ENCODE measurements at regions not wholly inside any gene's neighbourhood (a gene's known extent, or its start where the extent isn't known, plus 50 kb on each side); places are given as distances from the start of the nearest gene placed in this dataset.

GRCh38 chr3:86782286-86782685 lies 208.7 kb downstream of the VGLL3 start:
- H4K5ac ChIP-seq (ENCODE audit: low read depth, low read length), result 0 out of 2 replicates have a peak overlapping the region, but pooled peaks have one; percentile 61
- CTCF ChIA-PET, result no interaction called here
- peaks cover 4% of the 10 kb centered on the region for H3K4me1 ChIP-seq (ENCODE audit: control insufficient read depth, insufficient read depth, low read length)
- H3K4me3 ChIP-seq (ENCODE audit: insufficient read depth, low read depth, low read length), result no peak overlapping the region
- intact Hi-C loops (cut with micrococcal nuclease) (no loop called here), dilution Hi-C loops (cut with HindIII; ENCODE audit: low sequenced_read_pairs, unreplicated experiment) (no loop called here), in situ Hi-C loops (cut with MboI; ENCODE audit: low sequenced_read_pairs) (loop anchor here (5.0 kb wide), 1 partner anchor 300 kb away; no protein-coding TSS in a partner anchor)
- H4K20me1 ChIP-seq (ENCODE audit: insufficient read depth, low read length), result no peaks in the 10 kb centered on the region
- no peaks in the 10 kb centered on the region for H3K79me1 ChIP-seq (ENCODE audit: low read depth in 1 of 2, low read length in 2 of 2)
- no peaks in the 10 kb centered on the region for H3K36me3 ChIP-seq (ENCODE audit: control insufficient read depth, insufficient read depth, low read length)
- TF ChIP-seq SMC3 (IDR thresholded peaks at IDR 0.05; ENCODE audit: low read depth, low read length), result no peak
- no peak for TF ChIP-seq ELK1 (IDR thresholded peaks at IDR 0.05; ENCODE audit: borderline replicate concordance, low read depth, low read length)
- no peak for TF ChIP-seq RAD21 (IDR thresholded peaks at IDR 0.05; ENCODE audit: low read length)
- no peak for TF ChIP-seq MAZ (IDR thresholded peaks at IDR 0.05; ENCODE audit: borderline replicate concordance, low read depth, low read length)
- TF ChIP-seq BHLHE40 (IDR thresholded peaks at IDR 0.05; ENCODE audit: low read depth, low read length), result no peak
- TF ChIP-seq NFE2L2 (IDR thresholded peaks at IDR 0.05; ENCODE audit: low read depth, low read length), result no peak
- TF ChIP-seq CEBPB (IDR thresholded peaks at IDR 0.05; ENCODE audit: low read depth, low read length), result no peak
- no peak for TF ChIP-seq RCOR1 (IDR thresholded peaks at IDR 0.05; ENCODE audit: insufficient replicate concordance, low read length)
- no peak for TF ChIP-seq POLR2A (IDR thresholded peaks at IDR 0.05; ENCODE audit: low read depth, low read length)
- TF ChIP-seq FOS (IDR thresholded peaks at IDR 0.05; ENCODE audit: low read depth, low read length), result no peak
- no peak for TF ChIP-seq RFX5 (IDR thresholded peaks at IDR 0.05; ENCODE audit: low read depth, low read length)
- TF ChIP-seq, protein P1, sequence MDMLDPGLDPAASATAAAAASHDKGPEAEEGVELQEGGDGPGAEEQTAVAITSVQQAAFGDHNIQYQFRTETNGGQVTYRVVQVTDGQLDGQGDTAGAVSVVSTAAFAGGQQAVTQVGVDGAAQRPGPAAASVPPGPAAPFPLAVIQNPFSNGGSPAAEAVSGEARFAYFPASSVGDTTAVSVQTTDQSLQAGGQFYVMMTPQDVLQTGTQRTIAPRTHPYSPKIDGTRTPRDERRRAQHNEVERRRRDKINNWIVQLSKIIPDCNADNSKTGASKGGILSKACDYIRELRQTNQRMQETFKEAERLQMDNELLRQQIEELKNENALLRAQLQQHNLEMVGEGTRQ (IDR thresholded peaks at IDR 0.05; ENCODE audit: low read depth, low read length), result no peak
- TF ChIP-seq, protein P2, sequence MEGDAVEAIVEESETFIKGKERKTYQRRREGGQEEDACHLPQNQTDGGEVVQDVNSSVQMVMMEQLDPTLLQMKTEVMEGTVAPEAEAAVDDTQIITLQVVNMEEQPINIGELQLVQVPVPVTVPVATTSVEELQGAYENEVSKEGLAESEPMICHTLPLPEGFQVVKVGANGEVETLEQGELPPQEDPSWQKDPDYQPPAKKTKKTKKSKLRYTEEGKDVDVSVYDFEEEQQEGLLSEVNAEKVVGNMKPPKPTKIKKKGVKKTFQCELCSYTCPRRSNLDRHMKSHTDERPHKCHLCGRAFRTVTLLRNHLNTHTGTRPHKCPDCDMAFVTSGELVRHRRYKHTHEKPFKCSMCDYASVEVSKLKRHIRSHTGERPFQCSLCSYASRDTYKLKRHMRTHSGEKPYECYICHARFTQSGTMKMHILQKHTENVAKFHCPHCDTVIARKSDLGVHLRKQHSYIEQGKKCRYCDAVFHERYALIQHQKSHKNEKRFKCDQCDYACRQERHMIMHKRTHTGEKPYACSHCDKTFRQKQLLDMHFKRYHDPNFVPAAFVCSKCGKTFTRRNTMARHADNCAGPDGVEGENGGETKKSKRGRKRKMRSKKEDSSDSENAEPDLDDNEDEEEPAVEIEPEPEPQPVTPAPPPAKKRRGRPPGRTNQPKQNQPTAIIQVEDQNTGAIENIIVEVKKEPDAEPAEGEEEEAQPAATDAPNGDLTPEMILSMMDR (conservative IDR thresholded peaks at IDR 0.05; ENCODE audit: low read depth, low read length), result no peak
- no peak for TF ChIP-seq MAFK (IDR thresholded peaks at IDR 0.05; ENCODE audit: low read depth, low read length)
- no peak for TF ChIP-seq MXI1 (IDR thresholded peaks at IDR 0.05; ENCODE audit: borderline replicate concordance, low read depth, low read length)
- TF ChIP-seq CHD1 (IDR thresholded peaks at IDR 0.05; ENCODE audit: low read depth, low read length), result no peak
- H2BK120ac ChIP-seq (ENCODE audit: low read depth, low read length), result 0 out of 2 replicates have a peak overlapping the region, but pooled peaks have one; percentile 25
- peak overlapping the region; percentile 30; the same call in 1 of the 2 replicates for H3K56ac ChIP-seq (ENCODE audit: extremely low read depth, insufficient read depth, low read length)
- peak overlapping the region; percentile 26; the same call in 1 of the 3 replicates for H2BK15ac ChIP-seq (ENCODE audit: low read depth, low read length)
- no peak overlapping the region; the same call in 1 of the 2 replicates for H3K4me2 ChIP-seq (ENCODE audit: low read depth, low read length)
- H2BK20ac ChIP-seq (ENCODE audit: low read depth, low read length), result no peak overlapping the region
- WGBS, 2 experiments (ENCODE audit: extremely low coverage in 2 of 2, insufficient read length in 1 of 2), result no CpG with 5 or more reads among the region's 2 CpGs
- DNase-seq, result peak; percentile 42
- peak overlapping the region; percentile 18; the same call in 1 of the 2 replicates for H3K18ac ChIP-seq (ENCODE audit: low read depth, low read length)
- H2AK5ac ChIP-seq (ENCODE audit: low read depth, low read length), result no peak overlapping the region
- BruUV-seq (replicated peaks), result no TSS peak
- ATAC-seq (ENCODE audit: low read depth), result no peak
- no peaks in the 10 kb centered on the region for H3K9me1 ChIP-seq (ENCODE audit: insufficient read depth, low read length)
- no peaks in the 10 kb centered on the region for H3K9me3 ChIP-seq (ENCODE audit: control insufficient read depth, insufficient read depth, low read length)
- H2AK9ac ChIP-seq (replicated peaks; ENCODE audit: low read depth, low read length, poor library complexity), result no peak overlapping the region
- H3K27ac ChIP-seq (ENCODE audit: insufficient read depth, low read length), result peak overlapping the region; percentile 44; the same call in 1 of the 2 replicates
- H4K8ac ChIP-seq (ENCODE audit: low read depth in 2 of 2, low read length in 2 of 2), result peak overlapping the region in 1 of 2 experiments; percentile 26; a peak in 1 of 4 replicates
- H3K9ac ChIP-seq (ENCODE audit: low read depth, low read length), result no peak overlapping the region
- H4K91ac ChIP-seq (ENCODE audit: insufficient read depth, low read depth, low read length), result 0 out of 2 replicates have a peak overlapping the region, but pooled peaks have one; percentile 19
- no peak overlapping the region for H3K14ac ChIP-seq (replicated peaks; ENCODE audit: low read depth, low read length)
- H3K4ac ChIP-seq (ENCODE audit: low read depth, low read length), result peak overlapping the region; percentile 11; the same call in 1 of the 2 replicates
- no peak overlapping the region for H2AFZ ChIP-seq (replicated peaks; ENCODE audit: low read length, poor library complexity)
- H2BK5ac ChIP-seq (ENCODE audit: low read depth, low read length, poor library complexity, severe bottlenecking), result no peak overlapping the region
- POLR2A ChIA-PET (ENCODE audit: unreplicated experiment), result no interaction called here
- no peak overlapping the region for H3K23ac ChIP-seq (ENCODE audit: low read depth, low read length)
- no peaks in the 10 kb centered on the region for H3K27me3 ChIP-seq (ENCODE audit: control insufficient read depth, insufficient read depth, low read length)
